ENCODE measurements at regions not wholly inside any gene's neighbourhood (a gene's known extent, or its start where the extent isn't known, plus 50 kb on each side); places are given as distances from the start of the nearest gene placed in this dataset.
A peak's percentile ranks its signal among the peaks of the same experiment; 100 is the strongest.

DNA sequence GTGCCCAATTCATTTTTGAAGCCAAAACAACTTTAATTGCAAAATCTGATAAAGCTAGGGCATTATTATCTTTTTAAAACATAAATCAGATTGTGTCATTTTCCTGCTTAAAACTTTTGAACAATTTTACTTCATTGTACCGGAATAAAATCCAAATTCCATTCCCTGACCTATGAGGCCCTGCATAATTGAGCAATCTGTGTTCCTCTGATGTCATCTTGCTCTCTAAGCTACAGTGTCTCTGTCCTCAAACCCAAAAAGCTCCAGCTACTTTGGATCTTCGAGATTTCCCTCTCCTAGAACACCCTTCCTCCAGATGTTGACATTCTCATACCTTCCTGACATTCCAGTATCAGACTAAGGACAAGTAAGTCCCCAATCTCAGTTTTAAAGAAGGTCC, 395.9 kb downstream of the LRATD1 start:
- Histone ChIP-seq H3K27ac (ENCODE audit: low read length) (no peak overlapping the region), H3K4me1 (ENCODE audit: low read length) (peaks cover 8% of the 10 kb centered on the region), H3K4me2 (ENCODE audit: low read length) (no peak overlapping the region), H3K27me3 (ENCODE audit: low read depth, low read length) (peaks cover 3% of the 10 kb centered on the region; the same call in 1 of the 2 replicates), H3K79me2 (ENCODE audit: low read length) (no peaks in the 10 kb centered on the region), H3K36me3 (replicated peaks; ENCODE audit: low read depth, low read length) (no peaks in the 10 kb centered on the region), H3K4me3 (ENCODE audit: low read length) (no peak overlapping the region), H2AFZ (ENCODE audit: low read depth, low read length) (no peak overlapping the region), H3K9me3 (ENCODE audit: insufficient read depth, low read length) (no peaks in the 10 kb centered on the region), H3K9ac (ENCODE audit: low read length) (no peak overlapping the region), H4K20me1 (ENCODE audit: insufficient read depth, low read length) (no peaks in the 10 kb centered on the region)
- no peak for TF ChIP-seq EZH2phosphoT487 (IDR thresholded peaks at IDR 0.05; ENCODE audit: low read depth)
- no peak for TF ChIP-seq CTCF (IDR thresholded peaks at IDR 0.05; ENCODE audit: low read depth, low read length)

- peaks cover 3% of the 10 kb centered on the region; the same call in 1 of the 2 replicates for H3K27me3 ChIP-seq (ENCODE audit: low read depth, low read length)
- H3K4me1 ChIP-seq (ENCODE audit: low read length) = peaks cover 8% of the 10 kb centered on the region
- peak overlapping the region; percentile 41; the same call in 1 of the 2 replicates for H2AFZ ChIP-seq (ENCODE audit: low read depth, low read length)
- H3K36me3 ChIP-seq (replicated peaks; ENCODE audit: low read depth, low read length) = no peaks in the 10 kb centered on the region
- H3K27ac ChIP-seq (ENCODE audit: low read length) = no peak overlapping the region
- TF ChIP-seq CTCF (IDR thresholded peaks at IDR 0.05; ENCODE audit: low read depth, low read length) = peak; percentile 36
- TF ChIP-seq EZH2phosphoT487 (IDR thresholded peaks at IDR 0.05; ENCODE audit: low read depth) = no peak
- peak overlapping the region; percentile 42 for H3K4me2 ChIP-seq (ENCODE audit: low read length)
- H3K79me2 ChIP-seq (ENCODE audit: low read length) = no peaks in the 10 kb centered on the region
- no peak overlapping the region for H3K9ac ChIP-seq (ENCODE audit: low read length)
- H3K9me3 ChIP-seq (ENCODE audit: insufficient read depth, low read length) = no peaks in the 10 kb centered on the region
- H4K20me1 ChIP-seq (ENCODE audit: insufficient read depth, low read length) = no peaks in the 10 kb centered on the region
- no peak overlapping the region for H3K4me3 ChIP-seq (ENCODE audit: low read length)
Observed at GRCh38 chr2:15031745-15032240, 399.3 kb downstream of the LRATD1 start.

DNA sequence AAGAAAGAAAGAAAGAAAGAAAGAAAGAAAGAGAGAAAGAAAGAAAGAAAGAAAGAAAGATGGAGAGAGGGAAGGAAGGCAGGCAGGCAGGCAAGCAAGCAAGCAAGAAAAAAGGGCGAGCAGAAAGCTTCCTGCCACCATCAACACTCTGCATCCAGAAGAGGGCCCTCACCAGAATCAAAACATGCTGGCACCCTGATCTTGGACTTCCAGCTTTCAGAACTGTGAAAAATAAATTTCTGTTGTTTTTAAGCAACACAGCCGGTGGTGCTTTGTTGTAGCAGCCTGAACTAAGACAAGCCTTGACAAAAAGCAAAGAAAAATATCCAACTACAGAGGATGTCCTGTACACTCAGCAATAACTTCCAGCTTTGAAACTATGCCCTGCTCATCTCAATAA, 401.7 kb downstream of the LRATD1 start:
- no peak overlapping the region for H2AFZ ChIP-seq (ENCODE audit: low read depth, low read length)
- H3K27me3 ChIP-seq (ENCODE audit: low read depth, low read length) = 0 out of 2 replicates have a peak, but pooled peaks cover 3% of the 10 kb centered on the region
- no peak overlapping the region for H3K27ac ChIP-seq (ENCODE audit: low read length)
- no peak overlapping the region for H3K4me2 ChIP-seq (ENCODE audit: low read length)
- no peaks in the 10 kb centered on the region for H4K20me1 ChIP-seq (ENCODE audit: insufficient read depth, low read length)
- TF ChIP-seq CTCF (IDR thresholded peaks at IDR 0.05; ENCODE audit: low read depth, low read length) = no peak
- no peak for TF ChIP-seq EZH2phosphoT487 (IDR thresholded peaks at IDR 0.05; ENCODE audit: low read depth)
- H3K4me3 ChIP-seq (ENCODE audit: low read length) = no peak overlapping the region
- H3K9ac ChIP-seq (ENCODE audit: low read length) = no peak overlapping the region
- H3K4me1 ChIP-seq (ENCODE audit: low read length) = peaks cover 8% of the 10 kb centered on the region
- no peaks in the 10 kb centered on the region for H3K9me3 ChIP-seq (ENCODE audit: insufficient read depth, low read length)
- H3K36me3 ChIP-seq (replicated peaks; ENCODE audit: low read depth, low read length) = no peaks in the 10 kb centered on the region
- no peaks in the 10 kb centered on the region for H3K79me2 ChIP-seq (ENCODE audit: low read length)

DNA sequence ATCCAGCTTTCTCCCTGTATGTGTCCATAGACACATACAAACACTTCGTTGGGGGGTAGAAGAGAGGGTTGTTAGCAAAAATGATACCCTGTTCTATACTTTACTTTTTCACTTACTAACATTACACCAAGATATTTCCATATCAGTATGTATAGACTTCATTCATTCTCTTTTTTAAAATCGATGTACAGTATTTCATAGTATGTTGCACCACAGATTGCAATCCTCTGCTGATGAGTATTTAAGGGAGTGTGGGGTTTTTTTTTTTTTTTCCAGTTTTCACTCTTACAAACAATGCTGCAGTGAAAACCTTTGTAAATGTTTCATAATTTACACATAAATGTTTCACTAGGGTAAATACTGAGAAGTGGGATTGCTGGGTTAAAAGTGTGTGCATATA, 402.3 kb downstream of the LRATD1 start:
- Histone ChIP-seq H4K20me1 (ENCODE audit: insufficient read depth, low read length) (no peaks in the 10 kb centered on the region), H3K4me3 (ENCODE audit: low read length) (no peak overlapping the region), H3K27ac (ENCODE audit: low read length) (no peak overlapping the region), H3K4me1 (ENCODE audit: low read length) (peaks cover 8% of the 10 kb centered on the region), H3K79me2 (ENCODE audit: low read length) (no peaks in the 10 kb centered on the region), H2AFZ (ENCODE audit: low read depth, low read length) (no peak overlapping the region), H3K9me3 (ENCODE audit: insufficient read depth, low read length) (no peaks in the 10 kb centered on the region), H3K9ac (ENCODE audit: low read length) (no peak overlapping the region), H3K36me3 (replicated peaks; ENCODE audit: low read depth, low read length) (no peaks in the 10 kb centered on the region), H3K27me3 (ENCODE audit: low read depth, low read length) (0 out of 2 replicates have a peak, but pooled peaks cover 3% of the 10 kb centered on the region), H3K4me2 (ENCODE audit: low read length) (no peak overlapping the region)
- no peak for TF ChIP-seq EZH2phosphoT487 (IDR thresholded peaks at IDR 0.05; ENCODE audit: low read depth)
- TF ChIP-seq CTCF (IDR thresholded peaks at IDR 0.05; ENCODE audit: low read depth, low read length) = no peak
